ENCODE measurements at regions not wholly inside any gene's neighbourhood (a gene's known extent, or its start where the extent isn't known, plus 50 kb on each side); places are given as distances from the start of the nearest gene placed in this dataset.

GRCh38 chr5:126268697-126269315 lies 154.4 kb upstream of the GRAMD2B start:
- no peaks in the 10 kb centered on the region for H3K9me3 ChIP-seq
- no peak overlapping the region for H3K4me3 ChIP-seq
- 26% methylated on average over 3 of the region's 3 CpGs for WGBS (ENCODE audit: missing lambda C conversion rate)
- DNase-seq (ENCODE audit: low read depth in 1 of 2, low spot score in 1 of 2) (no peak), ATAC-seq (no peak), FAIRE-seq (no peak)
- ChIA-PET POLR2A (interaction anchor here (0.5 kb wide), 1 partner anchor 19 kb away, joined by 3 read pairs; no protein-coding TSS in a partner anchor), CTCF (no interaction called here)
- TF ChIP-seq RAD21 (conservative IDR thresholded peaks at IDR 0.05 in 1 of 2, IDR thresholded peaks at IDR 0.05 in 1 of 2): no peak
- no peak for TF ChIP-seq RCOR1 (IDR thresholded peaks at IDR 0.05; ENCODE audit: low read depth, low read length)
- TF ChIP-seq CHD4 (IDR thresholded peaks at IDR 0.05; ENCODE audit: borderline replicate concordance): no peak
- no peak for TF ChIP-seq HOXA7 (CRISPR knock-in tag; IDR thresholded peaks at IDR 0.05)
- no peak for TF ChIP-seq RARB (CRISPR knock-in tag; IDR thresholded peaks at IDR 0.05)
- TF ChIP-seq FOSL2 (IDR thresholded peaks at IDR 0.05): no peak
- TF ChIP-seq FOSL2 (CRISPR knock-in tag; IDR thresholded peaks at IDR 0.05): no peak
- no peak for TF ChIP-seq PHF8 (IDR thresholded peaks at IDR 0.05; ENCODE audit: borderline replicate concordance, low read depth)
- TF ChIP-seq, protein P1, sequence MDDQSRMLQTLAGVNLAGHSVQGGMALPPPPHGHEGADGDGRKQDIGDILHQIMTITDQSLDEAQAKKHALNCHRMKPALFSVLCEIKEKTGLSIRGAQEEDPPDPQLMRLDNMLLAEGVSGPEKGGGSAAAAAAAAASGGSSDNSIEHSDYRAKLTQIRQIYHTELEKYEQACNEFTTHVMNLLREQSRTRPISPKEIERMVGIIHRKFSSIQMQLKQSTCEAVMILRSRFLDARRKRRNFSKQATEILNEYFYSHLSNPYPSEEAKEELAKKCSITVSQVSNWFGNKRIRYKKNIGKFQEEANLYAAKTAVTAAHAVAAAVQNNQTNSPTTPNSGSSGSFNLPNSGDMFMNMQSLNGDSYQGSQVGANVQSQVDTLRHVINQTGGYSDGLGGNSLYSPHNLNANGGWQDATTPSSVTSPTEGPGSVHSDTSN (IDR thresholded peaks at IDR 0.05): no peak
- no peak for TF ChIP-seq POLR2AphosphoS2 (conservative IDR thresholded peaks at IDR 0.05; ENCODE audit: low read length)
- TF ChIP-seq, protein P2, sequence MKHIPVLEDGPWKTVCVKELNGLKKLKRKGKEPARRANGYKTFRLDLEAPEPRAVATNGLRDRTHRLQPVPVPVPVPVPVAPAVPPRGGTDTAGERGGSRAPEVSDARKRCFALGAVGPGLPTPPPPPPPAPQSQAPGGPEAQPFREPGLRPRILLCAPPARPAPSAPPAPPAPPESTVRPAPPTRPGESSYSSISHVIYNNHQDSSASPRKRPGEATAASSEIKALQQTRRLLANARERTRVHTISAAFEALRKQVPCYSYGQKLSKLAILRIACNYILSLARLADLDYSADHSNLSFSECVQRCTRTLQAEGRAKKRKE (CRISPR knock-in tag; IDR thresholded peaks at IDR 0.05; ENCODE audit: low read depth): no peak
- no peak for TF ChIP-seq FOSB (CRISPR knock-in tag; IDR thresholded peaks at IDR 0.05)
- no peak for TF ChIP-seq JUN (IDR thresholded peaks at IDR 0.05)
- TF ChIP-seq KDM1A (IDR thresholded peaks at IDR 0.05; ENCODE audit: low read depth): no peak
- TF ChIP-seq HDAC2 (IDR thresholded peaks at IDR 0.05): no peak
- TF ChIP-seq, protein P3, sequence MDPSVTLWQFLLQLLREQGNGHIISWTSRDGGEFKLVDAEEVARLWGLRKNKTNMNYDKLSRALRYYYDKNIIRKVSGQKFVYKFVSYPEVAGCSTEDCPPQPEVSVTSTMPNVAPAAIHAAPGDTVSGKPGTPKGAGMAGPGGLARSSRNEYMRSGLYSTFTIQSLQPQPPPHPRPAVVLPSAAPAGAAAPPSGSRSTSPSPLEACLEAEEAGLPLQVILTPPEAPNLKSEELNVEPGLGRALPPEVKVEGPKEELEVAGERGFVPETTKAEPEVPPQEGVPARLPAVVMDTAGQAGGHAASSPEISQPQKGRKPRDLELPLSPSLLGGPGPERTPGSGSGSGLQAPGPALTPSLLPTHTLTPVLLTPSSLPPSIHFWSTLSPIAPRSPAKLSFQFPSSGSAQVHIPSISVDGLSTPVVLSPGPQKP (IDR thresholded peaks at IDR 0.05; ENCODE audit: low read depth, low read length): no peak
- no peak for TF ChIP-seq EP300 (IDR thresholded peaks at IDR 0.05)
- TF ChIP-seq EHF (CRISPR knock-in tag; IDR thresholded peaks at IDR 0.05): no peak
- TF ChIP-seq ESRRA (IDR thresholded peaks at IDR 0.05; ENCODE audit: borderline replicate concordance, low read length): no peak
- TF ChIP-seq USF2 (IDR thresholded peaks at IDR 0.05): no peak
- H3K4me1 ChIP-seq: no peaks in the 10 kb centered on the region
- H3K4me2 ChIP-seq: no peak overlapping the region
- H3K27ac ChIP-seq: no peak overlapping the region

DNA sequence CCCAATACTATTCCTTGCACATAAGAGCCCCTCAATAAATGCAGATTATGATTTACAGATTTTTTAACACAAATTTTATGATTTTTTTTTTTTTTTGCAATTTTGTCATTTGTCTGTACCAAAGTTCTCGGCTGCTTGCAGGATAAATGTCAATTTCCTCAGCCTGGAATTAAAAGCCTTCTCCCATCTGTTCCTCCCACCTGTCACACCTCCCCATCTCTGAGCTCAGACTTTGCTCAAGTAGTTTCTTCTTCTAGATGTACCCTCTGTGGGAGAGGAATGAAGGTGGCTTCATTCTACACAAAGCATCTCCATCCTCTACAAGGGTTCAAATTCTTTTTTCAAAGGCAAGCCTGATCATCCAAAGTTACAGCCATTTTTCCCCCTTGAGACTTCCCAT lies 153.7 kb upstream of the GRAMD2B start:
- 19% methylated on average over 1 of the region's 1 CpG for WGBS (ENCODE audit: missing lambda C conversion rate)
- Histone ChIP-seq H3K27ac (no peak overlapping the region), H3K4me3 (no peak overlapping the region), H3K4me2 (no peak overlapping the region), H3K9me3 (no peaks in the 10 kb centered on the region), H3K4me1 (no peaks in the 10 kb centered on the region)
- DNase-seq (ENCODE audit: low read depth in 1 of 2, low spot score in 1 of 2) (no peak), FAIRE-seq (no peak), ATAC-seq (no peak)
- TF ChIP-seq HEYL (CRISPR knock-in tag; IDR thresholded peaks at IDR 0.05) (no peak), POLR2A (IDR thresholded peaks at IDR 0.05; ENCODE audit: low read length) (no peak), RAD21 (conservative IDR thresholded peaks at IDR 0.05 in 1 of 2, IDR thresholded peaks at IDR 0.05 in 1 of 2) (no peak)
- TF ChIP-seq, protein P4, sequence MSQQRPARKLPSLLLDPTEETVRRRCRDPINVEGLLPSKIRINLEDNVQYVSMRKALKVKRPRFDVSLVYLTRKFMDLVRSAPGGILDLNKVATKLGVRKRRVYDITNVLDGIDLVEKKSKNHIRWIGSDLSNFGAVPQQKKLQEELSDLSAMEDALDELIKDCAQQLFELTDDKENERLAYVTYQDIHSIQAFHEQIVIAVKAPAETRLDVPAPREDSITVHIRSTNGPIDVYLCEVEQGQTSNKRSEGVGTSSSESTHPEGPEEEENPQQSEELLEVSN (IDR thresholded peaks at IDR 0.05; ENCODE audit: borderline replicate concordance, low read depth): no peak
- ChIA-PET POLR2A (no interaction called here), CTCF (no interaction called here)
